Hematopoietic multipotent progenitor cell treated with erythropoietin and hydrocortisone succinate and interleukin-3 and kit ligand, for 17 days (in vitro differentiated cells): ENCODE measurements at regions not wholly inside any gene's neighbourhood (a gene's known extent, or its start where the extent isn't known, plus 50 kb on each side); places are given as distances from the start of the nearest gene placed in this dataset.
"Not testable (repeated sequence)": the region's sequence is repeated elsewhere in the genome, so short reads cannot be mapped to it uniquely, and the experiment has no call there.

Experiments
- DNase-seq: peaks from one replicate; pipeline ENCODE4 v3.0.0-alpha.2; 2015; ENCODE audit warnings: low spot score

- DNase-seq = no peak
Measured at GRCh38 chr21:35163411-35163810, 114.3 kb upstream of the RUNX1 start.

- DNase-seq = no peak
Measured at GRCh38 chr21:35162831-35163230, 113.7 kb upstream of the RUNX1 start.

DNA sequence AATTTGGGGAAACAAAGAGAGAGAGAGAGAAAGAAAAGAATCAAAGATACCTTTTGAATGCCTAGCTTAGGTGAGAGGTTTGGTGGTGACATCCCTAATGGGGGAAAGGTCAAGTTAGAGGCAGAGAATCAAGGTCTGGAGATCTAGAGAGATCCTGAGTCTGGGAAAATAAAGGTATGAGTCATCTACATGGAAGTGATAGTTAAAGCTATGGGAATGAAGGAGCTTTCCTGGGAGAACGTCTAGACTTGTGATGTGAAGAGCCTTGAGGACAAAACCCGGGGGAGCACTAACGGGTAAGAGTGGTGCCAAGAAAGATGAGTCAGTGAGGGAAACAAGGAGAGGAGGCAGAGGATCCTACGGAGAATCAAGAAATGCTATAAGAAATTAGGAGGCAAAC is 110.8 kb upstream of the RUNX1 start:
- DNase-seq = no peak

DNA sequence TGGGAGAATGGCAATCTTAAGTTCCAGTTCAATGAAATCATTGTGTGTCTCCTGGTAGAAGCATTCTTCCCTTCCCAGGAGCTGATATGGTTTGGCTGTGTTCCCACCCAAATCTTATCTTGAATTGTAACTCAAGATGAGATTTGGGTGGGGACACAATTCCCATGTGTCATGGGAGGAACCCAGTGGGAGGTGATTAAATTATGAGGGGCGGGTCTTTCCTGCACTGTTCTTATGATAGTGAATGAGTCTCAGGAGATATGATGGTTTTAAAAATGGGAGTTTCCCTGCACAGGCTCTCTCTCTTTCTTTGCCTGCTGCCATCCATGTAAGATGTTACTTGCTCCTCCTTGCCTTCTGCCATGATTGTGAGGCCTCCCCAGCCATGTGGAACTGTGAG is 108.3 kb upstream of the RUNX1 start:
- DNase-seq = not testable (repeated sequence)

DNA sequence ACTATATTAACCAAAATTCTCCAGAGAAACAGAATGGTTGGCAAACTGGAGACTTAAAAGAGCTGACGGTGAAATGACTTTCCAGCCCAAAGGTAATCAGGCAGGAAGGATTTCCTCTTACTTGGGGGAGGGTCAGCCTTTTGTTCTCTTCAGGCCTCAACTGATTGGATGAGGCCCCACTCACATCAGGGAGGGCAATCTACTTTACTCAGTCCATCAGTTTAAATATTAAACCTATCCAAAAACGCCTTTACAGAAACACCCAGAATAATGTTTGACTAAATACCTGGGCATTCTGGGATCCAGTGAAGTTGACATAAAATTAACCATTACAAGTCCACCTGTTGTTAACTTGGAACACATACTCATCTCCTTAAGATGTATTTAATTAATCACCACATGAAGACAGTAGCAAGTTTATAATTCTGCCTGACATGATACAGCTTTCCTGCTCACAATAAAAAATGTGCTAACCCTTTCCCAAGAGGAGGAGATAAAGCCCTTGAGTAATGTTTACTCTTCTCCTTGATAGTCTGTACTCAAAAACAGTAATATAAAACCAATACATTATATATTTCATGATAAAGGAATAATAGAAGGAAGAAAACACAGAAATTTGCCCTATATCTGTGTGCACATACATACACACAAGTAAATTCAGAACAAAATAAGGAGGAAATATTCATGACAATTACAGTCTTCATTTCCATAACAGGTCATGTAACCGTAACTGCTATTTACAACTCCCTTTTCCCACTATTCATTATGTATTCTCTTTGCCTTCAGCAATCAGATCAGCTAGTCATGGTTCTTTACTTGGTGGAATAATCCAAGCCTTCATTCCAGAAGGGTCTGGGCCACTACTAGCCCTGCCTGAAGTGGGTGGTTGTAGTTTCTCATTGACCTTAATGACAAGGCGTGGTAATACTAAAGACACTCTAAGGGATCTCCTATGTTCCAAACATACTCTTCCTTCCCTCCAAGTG is 107.5 kb upstream of the RUNX1 start:
- DNase-seq = no peak

DNA sequence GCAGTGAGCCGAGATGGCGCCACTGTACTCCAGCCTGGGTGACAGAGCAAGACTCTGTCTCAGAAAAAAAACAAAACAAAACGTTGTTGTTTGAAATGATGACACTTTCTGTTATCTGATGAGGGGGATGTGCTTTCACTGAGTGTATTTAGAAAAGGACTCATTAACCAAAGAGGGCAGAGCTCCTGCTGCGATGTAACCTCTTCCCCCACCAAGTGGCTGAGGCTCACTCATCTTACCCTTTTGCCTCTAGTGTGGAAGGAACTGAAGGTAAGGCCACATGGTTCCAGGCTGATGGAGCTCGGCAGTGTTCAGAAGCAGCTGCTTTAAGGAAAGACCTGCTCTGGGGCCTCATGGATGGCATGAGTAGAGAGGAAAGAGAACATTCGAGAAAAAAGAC is 105.7 kb upstream of the RUNX1 start:
- DNase-seq = no peak

DNA sequence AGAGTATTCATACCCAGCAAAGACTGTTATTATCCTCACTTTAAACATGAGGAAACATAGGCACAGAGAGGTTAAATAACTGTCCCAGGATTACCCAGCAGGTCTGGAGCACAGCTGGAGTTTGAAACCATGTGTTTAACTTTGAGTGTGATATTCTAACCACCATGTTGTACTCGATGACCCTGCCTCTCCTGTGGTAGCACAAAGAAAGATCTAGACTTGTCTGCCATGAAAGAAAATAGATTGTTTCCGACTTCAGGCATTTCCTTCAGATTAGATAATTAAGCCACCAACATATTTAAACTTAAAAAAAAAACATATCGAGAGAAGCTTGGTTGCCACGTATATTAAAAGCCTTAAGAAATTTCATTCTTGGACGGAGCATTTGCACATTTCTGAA is 104.6 kb upstream of the RUNX1 start:
- no peak for DNase-seq

GRCh38 chr21:35150562-35151226 is 101.6 kb upstream of the RUNX1 start:
- DNase-seq = no peak

GRCh38 chr21:35149698-35150097 is 100.6 kb upstream of the RUNX1 start:
- DNase-seq = no peak

DNA sequence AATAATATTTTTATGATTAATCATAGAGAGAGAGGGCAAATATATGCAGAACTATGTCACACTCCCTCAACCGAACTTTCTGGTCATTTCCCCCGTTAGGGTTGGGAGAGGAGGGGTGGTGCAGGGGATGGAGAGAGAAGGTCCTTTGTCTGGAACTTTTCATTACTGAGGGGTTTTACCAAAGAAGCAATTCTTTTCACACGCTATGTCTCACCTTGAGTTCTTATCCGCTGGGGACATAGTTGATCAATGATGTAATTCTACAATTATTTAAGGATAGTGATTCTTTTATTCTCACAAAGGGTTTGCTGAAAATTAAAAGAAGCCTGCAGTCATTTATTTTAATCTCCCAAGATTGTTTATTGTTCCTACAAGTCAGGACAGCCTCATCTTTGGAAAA is 98.3 kb upstream of the RUNX1 start:
- DNase-seq = no peak

DNA sequence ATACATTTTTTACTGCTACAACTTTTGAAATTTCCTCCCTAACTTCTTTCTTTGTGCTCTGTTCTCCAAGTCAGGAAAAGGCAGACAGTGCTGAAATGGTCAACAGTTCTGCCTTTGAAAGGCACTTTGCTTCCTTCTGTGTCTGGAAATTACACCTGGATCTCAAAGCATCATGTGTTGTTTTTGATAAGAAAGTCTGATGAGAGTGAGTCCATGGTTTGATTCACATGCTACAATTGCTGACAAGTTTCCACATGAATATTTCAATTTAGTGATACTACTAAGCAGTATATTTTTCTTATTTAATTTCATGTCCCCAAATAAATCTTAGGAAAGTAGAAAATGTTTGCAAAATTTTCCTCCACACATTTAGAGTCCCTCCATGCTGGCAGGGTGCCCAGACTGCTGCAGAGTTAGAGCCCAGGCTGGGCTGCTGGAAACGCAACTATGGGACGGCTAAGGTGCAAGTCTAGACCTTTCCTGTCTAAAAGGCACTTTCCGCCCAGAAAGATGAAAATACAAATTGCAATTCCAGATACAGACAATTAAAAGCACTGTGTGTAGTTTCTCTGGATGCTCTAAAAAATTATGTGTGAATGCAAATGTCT is 96.6 kb upstream of the RUNX1 start:
- DNase-seq = no peak

- DNase-seq = no peak
Measured at GRCh38 chr21:35144978-35145377, 95.9 kb upstream of the RUNX1 start.

GRCh38 chr21:35142036-35142815 is 93.1 kb upstream of the RUNX1 start:
- no peak for DNase-seq

- DNase-seq = no peak
Measured at GRCh38 chr21:35139382-35139715, 90.2 kb upstream of the RUNX1 start.

DNA sequence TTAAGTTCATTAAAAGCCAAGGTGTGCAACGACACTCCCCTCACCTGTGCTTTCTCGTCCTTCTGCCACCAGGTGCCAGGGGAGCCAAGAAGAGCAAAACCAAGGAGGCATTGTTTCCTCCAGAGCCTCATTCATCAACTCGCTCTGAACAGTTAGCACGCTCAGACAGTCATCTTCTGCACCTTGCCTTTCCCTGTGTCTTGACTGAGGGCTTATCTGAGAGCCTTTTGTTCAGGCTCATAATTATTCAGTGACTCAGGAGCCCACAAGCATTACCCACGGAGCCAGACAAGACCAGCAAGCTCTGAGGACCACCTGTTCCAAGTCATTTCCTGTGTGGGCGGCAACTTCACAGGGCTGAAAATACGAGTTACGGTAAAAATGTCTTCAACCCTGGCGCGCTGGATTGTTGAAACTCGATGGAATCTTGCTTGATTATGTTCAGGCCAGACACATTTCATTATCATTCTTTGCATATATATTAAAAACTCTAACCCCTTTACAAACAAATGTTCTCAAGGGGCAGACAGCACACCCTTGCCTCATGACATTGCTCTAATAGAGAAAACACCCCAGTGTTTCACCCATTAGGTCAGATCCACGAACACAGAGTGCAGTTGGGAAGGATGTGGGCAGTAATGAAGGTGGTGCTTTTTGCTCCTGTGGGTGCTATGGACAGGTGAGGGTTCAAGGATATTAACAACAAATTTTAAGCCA is 89.7 kb upstream of the RUNX1 start:
- no peak for DNase-seq

DNA sequence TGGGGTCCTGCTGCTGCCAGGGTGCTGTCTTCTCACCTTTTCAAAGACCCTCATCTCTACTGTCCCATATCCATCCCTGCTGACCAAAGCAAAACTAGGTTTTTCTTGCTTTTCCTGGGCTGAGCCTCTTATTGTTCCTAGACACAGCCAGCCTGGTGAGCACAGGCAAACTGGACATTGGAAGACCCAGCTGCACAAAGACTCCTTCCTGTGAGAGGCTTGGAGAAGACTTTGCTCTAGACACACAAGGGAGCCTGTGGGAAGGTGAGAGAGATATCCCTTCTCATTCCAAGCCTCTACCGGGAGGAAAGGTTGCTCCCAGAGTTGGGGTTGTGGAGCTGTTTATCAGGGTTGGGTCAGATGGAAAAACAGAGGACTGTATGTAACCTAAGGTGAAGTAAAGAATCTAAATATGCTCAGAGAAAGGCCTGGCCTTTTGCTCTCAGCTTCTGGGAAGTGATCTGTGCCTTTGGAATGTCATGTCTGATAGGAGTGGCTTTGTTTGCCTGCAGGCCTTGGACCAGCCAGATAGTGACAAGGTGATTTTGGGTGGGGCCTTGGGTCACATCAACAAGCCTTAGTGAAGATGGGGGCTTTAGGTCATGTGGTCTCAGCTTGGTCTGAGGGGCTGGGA is 87.6 kb upstream of the RUNX1 start:
- DNase-seq = no peak

GRCh38 chr21:35136106-35136505 is 87.0 kb upstream of the RUNX1 start:
- no peak for DNase-seq

DNA sequence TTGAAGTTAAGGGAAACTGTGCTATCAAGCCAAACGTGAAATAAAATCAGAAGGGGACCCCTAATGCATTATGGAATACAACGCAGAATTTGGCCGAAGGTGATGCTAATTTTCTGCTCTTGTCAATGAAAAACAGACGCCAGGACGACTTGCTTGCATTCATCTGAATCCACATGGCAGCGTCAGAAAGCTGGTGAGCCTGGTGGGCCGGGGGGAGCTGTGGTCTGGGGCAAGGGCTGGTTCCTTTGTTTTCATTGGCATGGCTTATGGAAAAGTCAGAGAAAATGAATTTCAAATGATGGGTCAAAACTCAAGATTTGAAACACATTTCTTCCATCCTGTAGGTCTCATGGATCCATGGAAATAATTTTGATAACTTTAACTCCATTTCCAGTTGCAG is 86.4 kb upstream of the RUNX1 start:
- DNase-seq = no peak

DNA sequence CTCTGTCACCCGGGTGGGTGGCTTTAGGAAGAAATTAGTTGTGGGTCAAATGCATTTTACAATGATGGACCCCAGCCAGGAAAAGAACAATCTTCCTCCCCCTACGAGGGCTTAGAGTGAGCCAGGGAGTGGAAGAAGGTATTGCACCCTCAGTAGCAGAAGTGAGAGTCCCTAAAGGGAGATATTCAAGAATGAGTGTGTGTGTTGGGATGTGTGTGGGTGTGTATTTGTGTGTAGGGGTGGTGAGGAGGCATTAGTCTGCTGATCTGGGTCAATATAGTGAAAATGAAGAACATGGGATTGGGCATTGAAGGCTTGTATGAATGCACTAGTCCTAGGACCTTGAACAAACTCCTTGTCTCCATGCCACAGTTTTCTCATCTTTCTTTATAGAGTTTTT is 85.2 kb upstream of the RUNX1 start:
- no peak for DNase-seq

DNA sequence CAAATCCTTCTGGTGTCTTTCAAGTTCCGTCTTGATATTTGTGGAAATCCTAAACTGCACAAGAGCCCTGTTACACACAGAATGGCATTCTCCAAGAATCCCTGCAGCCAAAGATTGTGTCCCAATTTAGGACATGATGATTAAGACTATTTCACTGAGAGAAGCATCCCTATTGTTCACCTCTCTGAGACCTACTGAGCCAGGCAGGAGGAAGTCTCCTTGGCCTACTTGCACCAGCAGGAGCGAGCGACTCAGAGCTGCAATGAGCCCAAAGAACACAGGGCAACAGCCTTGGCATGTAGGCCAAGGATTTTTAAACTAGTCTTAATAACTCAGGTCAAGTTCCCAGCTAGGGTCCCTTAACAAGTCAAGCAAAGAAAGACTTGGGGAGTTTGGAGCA is 79.4 kb upstream of the RUNX1 start:
- no peak for DNase-seq

DNA sequence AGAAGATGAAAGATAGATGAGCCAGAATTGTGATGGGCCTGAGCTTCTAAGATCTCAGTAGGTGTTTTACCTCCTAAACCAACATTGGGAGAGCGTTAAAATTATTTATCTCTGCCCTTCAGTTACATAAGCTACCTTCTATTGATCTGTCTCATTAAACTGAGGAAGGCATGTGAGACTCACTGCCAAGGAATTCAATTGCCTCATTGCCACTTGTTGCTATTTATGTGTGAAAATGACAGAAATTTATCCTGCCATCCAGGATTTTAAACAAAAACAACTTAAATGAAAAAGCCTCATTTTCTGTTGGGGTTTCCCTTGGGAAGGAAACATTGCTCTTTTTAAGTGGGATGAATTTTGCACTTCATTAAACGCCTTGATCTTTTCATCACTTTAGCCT is 78.7 kb upstream of the RUNX1 start:
- DNase-seq = no peak
